ENCODE measurements at regions not wholly inside any gene's neighbourhood (a gene's known extent, or its start where the extent isn't known, plus 50 kb on each side); places are given as distances from the start of the nearest gene placed in this dataset.
A peak's percentile ranks its signal among the peaks of the same experiment; 100 is the strongest.
"Not testable (repeated sequence)": the region's sequence is repeated elsewhere in the genome, so short reads cannot be mapped to it uniquely, and the experiment has no call there.

DNA sequence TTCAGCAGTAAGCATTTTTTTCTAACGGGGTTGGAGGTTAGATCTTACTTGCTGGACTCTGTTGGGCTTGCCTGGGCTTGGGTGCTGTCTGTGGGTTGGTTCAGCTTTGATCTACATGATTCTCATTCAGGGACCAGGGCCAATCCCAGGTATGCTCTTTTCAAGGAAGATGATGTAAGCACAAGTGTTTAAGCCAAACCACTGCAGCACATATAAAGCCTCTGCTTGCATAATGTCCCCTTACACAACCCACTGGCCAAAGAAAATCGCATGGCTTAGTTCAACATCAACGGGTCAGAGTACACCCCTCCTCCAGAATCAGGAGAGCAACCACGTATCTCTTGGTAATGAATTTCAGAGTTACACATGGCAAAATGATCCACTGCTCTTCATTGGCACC lies 83.9 kb downstream of the DNAJB9 start:
- no peak overlapping the region for H3K27ac ChIP-seq
- H3K4me3 ChIP-seq (ENCODE audit: low read depth, low read length), result no peak overlapping the region
- no peaks in the 10 kb centered on the region for H3K36me3 ChIP-seq (replicated peaks)
- no peaks in the 10 kb centered on the region for H3K27me3 ChIP-seq (replicated peaks)
- TF ChIP-seq, protein P1, sequence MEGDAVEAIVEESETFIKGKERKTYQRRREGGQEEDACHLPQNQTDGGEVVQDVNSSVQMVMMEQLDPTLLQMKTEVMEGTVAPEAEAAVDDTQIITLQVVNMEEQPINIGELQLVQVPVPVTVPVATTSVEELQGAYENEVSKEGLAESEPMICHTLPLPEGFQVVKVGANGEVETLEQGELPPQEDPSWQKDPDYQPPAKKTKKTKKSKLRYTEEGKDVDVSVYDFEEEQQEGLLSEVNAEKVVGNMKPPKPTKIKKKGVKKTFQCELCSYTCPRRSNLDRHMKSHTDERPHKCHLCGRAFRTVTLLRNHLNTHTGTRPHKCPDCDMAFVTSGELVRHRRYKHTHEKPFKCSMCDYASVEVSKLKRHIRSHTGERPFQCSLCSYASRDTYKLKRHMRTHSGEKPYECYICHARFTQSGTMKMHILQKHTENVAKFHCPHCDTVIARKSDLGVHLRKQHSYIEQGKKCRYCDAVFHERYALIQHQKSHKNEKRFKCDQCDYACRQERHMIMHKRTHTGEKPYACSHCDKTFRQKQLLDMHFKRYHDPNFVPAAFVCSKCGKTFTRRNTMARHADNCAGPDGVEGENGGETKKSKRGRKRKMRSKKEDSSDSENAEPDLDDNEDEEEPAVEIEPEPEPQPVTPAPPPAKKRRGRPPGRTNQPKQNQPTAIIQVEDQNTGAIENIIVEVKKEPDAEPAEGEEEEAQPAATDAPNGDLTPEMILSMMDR (IDR thresholded peaks at IDR 0.05; ENCODE audit: low read depth, low read length, missing control alignments), result no peak
- in situ Hi-C loops (cut with HindIII; ENCODE audit: low pct_ligation_motif_present, low sequenced_read_pairs), result no loop called here
- DNase-seq, result no peak

DNA sequence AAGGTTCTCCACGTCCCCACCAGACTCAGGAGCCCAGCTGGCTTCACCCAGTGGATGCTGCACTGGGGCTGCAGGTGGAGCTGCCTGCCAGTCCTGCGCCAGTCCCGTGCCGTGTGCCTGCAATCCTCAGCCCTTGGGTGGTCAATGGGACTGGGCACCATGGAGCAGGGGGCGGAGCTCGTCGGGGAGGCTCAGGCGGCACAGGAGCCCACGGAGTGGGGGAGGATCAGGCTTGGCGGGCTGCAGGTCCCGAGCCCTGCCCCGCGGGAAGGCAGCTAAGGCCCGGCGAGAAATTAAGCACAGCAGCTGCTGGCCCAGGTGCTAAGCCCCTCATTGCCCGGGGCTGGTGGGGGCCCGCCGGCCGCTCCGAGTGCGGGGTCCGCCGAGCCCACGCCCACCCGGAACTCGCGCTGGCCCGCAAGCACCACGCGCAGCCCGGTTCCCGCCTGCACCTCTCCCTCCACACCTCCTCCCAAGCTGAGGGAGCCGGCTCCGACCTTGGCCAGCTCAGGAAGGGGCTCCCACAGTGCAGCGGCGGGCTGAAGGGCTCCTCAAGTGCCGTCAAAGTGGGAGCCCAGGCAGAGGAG lies 87.6 kb downstream of the DNAJB9 start:
- H3K4me3 ChIP-seq (ENCODE audit: low read depth, low read length); H3K36me3 ChIP-seq (replicated peaks); H3K27me3 ChIP-seq (replicated peaks); in situ Hi-C loops (cut with HindIII; ENCODE audit: low pct_ligation_motif_present, low sequenced_read_pairs); DNase-seq; H3K27ac ChIP-seq: not testable (repeated sequence)

DNA sequence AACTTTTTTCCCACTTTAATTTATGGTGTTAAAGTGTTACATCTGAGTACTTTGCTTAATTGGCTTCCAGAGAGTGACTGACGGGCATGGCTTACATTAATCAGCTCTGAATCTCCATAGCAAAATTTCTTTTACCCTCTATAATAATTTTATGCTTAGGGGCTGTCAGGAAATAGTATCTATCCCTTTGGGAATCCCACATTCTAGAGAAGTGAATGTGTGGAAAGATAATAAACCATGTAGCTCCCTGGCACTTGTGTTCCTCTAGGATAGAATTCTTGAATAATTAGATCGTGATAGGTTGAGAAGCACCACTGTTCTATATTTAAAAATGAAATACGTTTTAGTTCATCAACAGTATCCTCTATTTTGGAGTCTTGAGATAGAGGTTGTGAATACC lies 89.6 kb downstream of the DNAJB9 start:
- in situ Hi-C loops (cut with HindIII; ENCODE audit: low pct_ligation_motif_present, low sequenced_read_pairs), result no loop called here
- DNase-seq, result no peak
- TF ChIP-seq, protein P1 (IDR thresholded peaks at IDR 0.05; ENCODE audit: low read depth, low read length, missing control alignments), result no peak
- Histone ChIP-seq H3K27ac (no peak overlapping the region), H3K27me3 (replicated peaks) (no peaks in the 10 kb centered on the region), H3K4me3 (ENCODE audit: low read depth, low read length) (no peak overlapping the region), H3K36me3 (replicated peaks) (no peaks in the 10 kb centered on the region)

DNA sequence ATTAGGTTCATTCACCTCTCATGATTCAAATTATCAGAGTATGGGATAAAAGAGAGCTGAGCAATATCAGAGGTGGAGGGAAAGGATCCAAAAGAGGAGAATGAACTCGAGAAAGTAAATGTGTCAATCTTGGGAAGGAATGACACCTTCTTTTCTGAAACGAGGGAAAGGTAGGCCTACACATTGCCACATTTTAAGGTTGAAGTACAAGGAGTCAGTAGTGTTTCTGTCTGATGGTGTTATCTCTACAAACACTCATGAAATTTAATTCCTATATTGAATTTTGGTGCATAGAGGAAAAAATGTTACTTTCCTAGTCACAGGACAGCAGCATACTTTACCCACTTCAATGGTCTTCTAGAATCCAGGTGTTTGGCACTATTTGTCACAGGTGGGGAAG lies 90.2 kb downstream of the DNAJB9 start:
- H3K27ac ChIP-seq, result no peak overlapping the region
- in situ Hi-C loops (cut with HindIII; ENCODE audit: low pct_ligation_motif_present, low sequenced_read_pairs), result no loop called here
- H3K27me3 ChIP-seq (replicated peaks), result no peaks in the 10 kb centered on the region
- no peak for DNase-seq
- no peaks in the 10 kb centered on the region for H3K36me3 ChIP-seq (replicated peaks)
- TF ChIP-seq, protein P1 (IDR thresholded peaks at IDR 0.05; ENCODE audit: low read depth, low read length, missing control alignments), result no peak
- no peak overlapping the region for H3K4me3 ChIP-seq (ENCODE audit: low read depth, low read length)

DNA sequence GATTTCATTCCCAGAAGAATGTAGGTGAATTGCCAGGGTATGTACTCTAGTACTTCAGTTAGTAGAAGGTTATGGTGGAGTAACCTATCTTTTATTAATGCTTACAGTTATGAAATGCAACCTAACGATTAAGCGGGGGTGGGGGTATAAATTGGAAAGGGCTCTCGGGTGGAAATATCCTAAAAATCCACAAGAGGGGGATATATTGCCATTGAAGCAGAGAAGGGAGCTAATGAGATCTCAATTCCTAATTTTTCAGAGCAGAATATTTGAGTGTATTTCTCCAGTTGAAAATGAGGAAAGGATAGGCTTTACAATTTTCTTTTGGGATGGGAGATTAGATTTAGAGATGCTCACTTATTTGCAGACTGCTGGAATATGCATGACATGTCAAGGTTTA lies 90.8 kb downstream of the DNAJB9 start:
- Histone ChIP-seq H3K27me3 (replicated peaks) (no peaks in the 10 kb centered on the region), H3K27ac (no peak overlapping the region), H3K4me3 (ENCODE audit: low read depth, low read length) (no peak overlapping the region), H3K36me3 (replicated peaks) (no peaks in the 10 kb centered on the region)
- TF ChIP-seq, protein P1 (IDR thresholded peaks at IDR 0.05; ENCODE audit: low read depth, low read length, missing control alignments), result peak; percentile 54
- in situ Hi-C loops (cut with HindIII; ENCODE audit: low pct_ligation_motif_present, low sequenced_read_pairs), result no loop called here
- DNase-seq, result peak; percentile 10

DNA sequence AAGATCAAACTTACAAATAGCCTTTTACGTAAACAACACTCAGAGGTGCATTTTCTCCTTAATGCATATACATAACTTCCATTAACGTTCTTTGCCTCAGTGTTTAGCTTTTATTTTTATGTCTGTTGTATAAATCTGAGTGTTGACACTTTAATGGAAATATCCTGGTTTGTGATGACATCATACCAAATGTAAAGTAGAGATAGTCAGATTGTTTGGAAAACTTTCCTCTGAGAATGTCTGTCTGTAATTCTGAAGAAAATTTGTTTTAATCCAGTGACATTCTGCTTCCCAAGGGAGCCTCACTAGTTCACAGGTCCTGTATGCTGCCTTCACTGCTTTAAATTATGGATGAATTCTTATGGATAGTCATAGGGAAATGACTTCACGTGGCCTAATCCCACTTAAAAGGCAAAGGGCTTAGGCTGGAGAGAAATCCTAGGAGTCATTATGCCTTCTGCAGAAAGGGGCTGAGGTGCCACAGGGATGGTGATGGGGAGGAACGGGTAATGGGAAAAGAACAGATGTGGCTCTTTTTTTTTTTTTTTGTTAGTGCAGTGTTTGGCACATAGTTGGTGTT lies 93.2 kb downstream of the DNAJB9 start:
- Histone ChIP-seq H3K4me3 (ENCODE audit: low read depth, low read length) (no peak overlapping the region), H3K27ac (no peak overlapping the region), H3K27me3 (replicated peaks) (no peaks in the 10 kb centered on the region), H3K36me3 (replicated peaks) (no peaks in the 10 kb centered on the region)
- TF ChIP-seq, protein P1 (IDR thresholded peaks at IDR 0.05; ENCODE audit: low read depth, low read length, missing control alignments), result no peak
- in situ Hi-C loops (cut with HindIII; ENCODE audit: low pct_ligation_motif_present, low sequenced_read_pairs), result no loop called here
- no peak for DNase-seq
